ENCODE measurements at regions not wholly inside any gene's neighbourhood (a gene's known extent, or its start where the extent isn't known, plus 50 kb on each side); places are given as distances from the start of the nearest gene placed in this dataset.

DNA sequence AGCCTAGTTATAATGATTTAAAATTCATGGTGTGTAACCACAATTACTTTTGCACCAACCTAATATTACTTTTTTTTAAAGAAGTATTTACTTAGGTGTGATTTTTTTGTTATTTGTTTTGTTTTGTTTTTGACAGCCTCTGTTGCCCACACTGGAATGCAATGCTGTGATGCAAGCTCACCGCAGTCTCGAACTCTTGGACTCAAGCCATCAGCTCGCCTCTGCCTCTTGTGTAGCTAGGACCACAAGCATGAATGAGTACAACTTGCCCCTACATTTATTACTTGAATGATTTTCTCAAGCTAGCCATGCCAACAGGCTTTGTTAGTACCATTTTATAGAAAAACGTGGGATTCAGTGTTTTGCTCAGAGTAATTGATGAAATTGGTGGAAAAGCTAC, 488.8 kb upstream of the CPEB2 start:
- H3K27ac ChIP-seq (ENCODE audit: low read length), result no peak overlapping the region
- no peaks in the 10 kb centered on the region for H3K27me3 ChIP-seq (ENCODE audit: low read length)
- H3K9me2 ChIP-seq (replicated peaks; ENCODE audit: low read length), result no peaks in the 10 kb centered on the region
- H3K9ac ChIP-seq (ENCODE audit: low read length), result no peak overlapping the region
- POLR2A ChIA-PET (ENCODE audit: unreplicated experiment), result no interaction called here
- no peak overlapping the region for H3K4me3 ChIP-seq (ENCODE audit: low read length)
- no peaks in the 10 kb centered on the region for H3K36me3 ChIP-seq (ENCODE audit: low read depth, low read length)
- intact Hi-C loops (cut with micrococcal nuclease), result no loop called here
- no peaks in the 10 kb centered on the region for H3K4me1 ChIP-seq (ENCODE audit: insufficient read depth, low read length)
- no peak for TF ChIP-seq EZH2 (IDR thresholded peaks at IDR 0.05; ENCODE audit: low read length, unreplicated experiment)
- TF ChIP-seq EZH2phosphoT487 (IDR thresholded peaks at IDR 0.05; ENCODE audit: borderline replicate concordance, low read length), result no peak
- TF ChIP-seq, protein P1, sequence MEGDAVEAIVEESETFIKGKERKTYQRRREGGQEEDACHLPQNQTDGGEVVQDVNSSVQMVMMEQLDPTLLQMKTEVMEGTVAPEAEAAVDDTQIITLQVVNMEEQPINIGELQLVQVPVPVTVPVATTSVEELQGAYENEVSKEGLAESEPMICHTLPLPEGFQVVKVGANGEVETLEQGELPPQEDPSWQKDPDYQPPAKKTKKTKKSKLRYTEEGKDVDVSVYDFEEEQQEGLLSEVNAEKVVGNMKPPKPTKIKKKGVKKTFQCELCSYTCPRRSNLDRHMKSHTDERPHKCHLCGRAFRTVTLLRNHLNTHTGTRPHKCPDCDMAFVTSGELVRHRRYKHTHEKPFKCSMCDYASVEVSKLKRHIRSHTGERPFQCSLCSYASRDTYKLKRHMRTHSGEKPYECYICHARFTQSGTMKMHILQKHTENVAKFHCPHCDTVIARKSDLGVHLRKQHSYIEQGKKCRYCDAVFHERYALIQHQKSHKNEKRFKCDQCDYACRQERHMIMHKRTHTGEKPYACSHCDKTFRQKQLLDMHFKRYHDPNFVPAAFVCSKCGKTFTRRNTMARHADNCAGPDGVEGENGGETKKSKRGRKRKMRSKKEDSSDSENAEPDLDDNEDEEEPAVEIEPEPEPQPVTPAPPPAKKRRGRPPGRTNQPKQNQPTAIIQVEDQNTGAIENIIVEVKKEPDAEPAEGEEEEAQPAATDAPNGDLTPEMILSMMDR (conservative IDR thresholded peaks at IDR 0.05; ENCODE audit: low read depth, low read length), result no peak
- no peak overlapping the region for H3K4me2 ChIP-seq (ENCODE audit: low read length)
- no peak for ATAC-seq
- no peaks in the 10 kb centered on the region for H3K9me3 ChIP-seq (ENCODE audit: low read length)
- no peaks in the 10 kb centered on the region for H3F3A ChIP-seq (ENCODE audit: low read length, unreplicated experiment)
- DNase-seq, result no peak
- H3K79me2 ChIP-seq (ENCODE audit: low read length), result no peaks in the 10 kb centered on the region
- no TSS peak for BruUV-seq (replicated peaks)
- no peaks in the 10 kb centered on the region for H4K20me1 ChIP-seq (ENCODE audit: low read length)
- no peak overlapping the region for H2AFZ ChIP-seq (ENCODE audit: low read length)
- CTCF ChIA-PET, result no interaction called here

DNA sequence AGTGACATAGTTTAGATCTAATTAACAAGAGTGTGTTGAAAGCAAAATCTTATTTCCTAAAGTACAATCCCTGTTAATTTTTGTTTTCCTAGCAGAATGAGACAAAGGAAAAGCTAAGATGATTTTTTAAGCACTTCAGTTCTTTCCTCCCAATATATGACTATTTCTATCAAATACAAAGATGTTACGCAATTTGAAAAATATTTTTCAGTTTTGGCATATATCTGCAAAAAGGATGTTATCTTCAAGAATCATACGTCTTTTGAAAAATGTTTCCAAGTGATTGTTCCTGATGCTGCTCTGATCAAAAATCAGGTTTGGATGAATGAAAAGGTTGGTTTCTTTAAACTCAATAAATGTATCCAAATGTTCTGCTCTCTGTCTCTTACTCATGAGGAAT, 486.7 kb upstream of the CPEB2 start:
- BruUV-seq (replicated peaks), result no TSS peak
- no peaks in the 10 kb centered on the region for H3K9me2 ChIP-seq (replicated peaks; ENCODE audit: low read length)
- POLR2A ChIA-PET (ENCODE audit: unreplicated experiment), result no interaction called here

DNA sequence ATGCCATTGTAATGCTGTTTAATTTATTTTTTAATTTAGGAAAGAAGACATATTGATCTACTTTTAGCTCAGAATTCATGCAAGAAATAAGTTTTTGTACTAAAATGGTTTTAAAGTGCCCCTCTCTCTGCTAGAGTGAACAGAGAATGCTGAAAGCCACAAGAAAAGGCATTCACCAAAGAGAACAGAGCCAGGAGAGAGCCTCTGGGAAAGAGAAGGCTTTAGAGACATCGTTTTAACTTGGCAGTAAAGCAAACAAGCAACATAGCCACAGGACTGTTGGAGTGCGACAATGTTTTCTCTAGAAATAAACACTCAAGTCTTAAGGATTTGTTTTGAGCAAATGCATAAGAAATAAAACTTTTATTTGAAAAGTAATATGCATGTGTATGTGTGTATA, 484.1 kb upstream of the CPEB2 start:
- Histone ChIP-seq H2AFZ (ENCODE audit: low read length) (no peak overlapping the region), H3K4me3 (ENCODE audit: low read length) (no peak overlapping the region), H3F3A (ENCODE audit: low read length, unreplicated experiment) (no peaks in the 10 kb centered on the region), H3K36me3 (ENCODE audit: low read depth, low read length) (no peaks in the 10 kb centered on the region), H3K79me2 (ENCODE audit: low read length) (no peaks in the 10 kb centered on the region), H3K9me2 (replicated peaks; ENCODE audit: low read length) (no peaks in the 10 kb centered on the region), H3K4me2 (ENCODE audit: low read length) (no peak overlapping the region), H3K9ac (ENCODE audit: low read length) (no peak overlapping the region), H4K20me1 (ENCODE audit: low read length) (no peaks in the 10 kb centered on the region), H3K27me3 (ENCODE audit: low read length) (no peaks in the 10 kb centered on the region), H3K4me1 (ENCODE audit: insufficient read depth, low read length) (no peaks in the 10 kb centered on the region), H3K27ac (ENCODE audit: low read length) (no peak overlapping the region), H3K9me3 (ENCODE audit: low read length) (no peaks in the 10 kb centered on the region)
- POLR2A ChIA-PET (ENCODE audit: unreplicated experiment), result no interaction called here
- CTCF ChIA-PET, result no interaction called here
- DNase-seq (no peak), ATAC-seq (no peak)
- no peak for TF ChIP-seq EZH2 (IDR thresholded peaks at IDR 0.05; ENCODE audit: low read length, unreplicated experiment)
- TF ChIP-seq EZH2phosphoT487 (IDR thresholded peaks at IDR 0.05; ENCODE audit: borderline replicate concordance, low read length), result no peak
- TF ChIP-seq, protein P1 (conservative IDR thresholded peaks at IDR 0.05; ENCODE audit: low read depth, low read length), result no peak
- BruUV-seq (replicated peaks), result no TSS peak
- intact Hi-C loops (cut with micrococcal nuclease), result no loop called here

More for the DNA sequence above, 486.7 kb upstream of the CPEB2 start:
- ATAC-seq (no peak), DNase-seq (no peak)
- no peaks in the 10 kb centered on the region for H4K20me1 ChIP-seq (ENCODE audit: low read length)
- no peak overlapping the region for H3K4me3 ChIP-seq (ENCODE audit: low read length)
- no peaks in the 10 kb centered on the region for H3F3A ChIP-seq (ENCODE audit: low read length, unreplicated experiment)
- no peak overlapping the region for H3K9ac ChIP-seq (ENCODE audit: low read length)
- no peaks in the 10 kb centered on the region for H3K9me3 ChIP-seq (ENCODE audit: low read length)
- TF ChIP-seq, protein P1 (conservative IDR thresholded peaks at IDR 0.05; ENCODE audit: low read depth, low read length), result no peak
- no peak for TF ChIP-seq EZH2phosphoT487 (IDR thresholded peaks at IDR 0.05; ENCODE audit: borderline replicate concordance, low read length)
- TF ChIP-seq EZH2 (IDR thresholded peaks at IDR 0.05; ENCODE audit: low read length, unreplicated experiment), result no peak
- H3K79me2 ChIP-seq (ENCODE audit: low read length), result no peaks in the 10 kb centered on the region
- intact Hi-C loops (cut with micrococcal nuclease), result no loop called here
- no peak overlapping the region for H3K4me2 ChIP-seq (ENCODE audit: low read length)
- H3K27ac ChIP-seq (ENCODE audit: low read length), result no peak overlapping the region
- H3K27me3 ChIP-seq (ENCODE audit: low read length), result no peaks in the 10 kb centered on the region
- H3K4me1 ChIP-seq (ENCODE audit: insufficient read depth, low read length), result no peaks in the 10 kb centered on the region
- H2AFZ ChIP-seq (ENCODE audit: low read length), result no peak overlapping the region
- H3K36me3 ChIP-seq (ENCODE audit: low read depth, low read length), result no peaks in the 10 kb centered on the region
- CTCF ChIA-PET, result no interaction called here
